Spleen (tissue), 7 donors: ENCODE measurements at regions not wholly inside any gene's neighbourhood (a gene's known extent, or its start where the extent isn't known, plus 50 kb on each side); places are given as distances from the start of the nearest gene placed in this dataset.

Experiments used
- CTCF ChIP-seq, 11 experiments: fragments of 200-600 bp in 7 of 11; fragments of 450-650 bp in 4 of 11; sonication (generic) in 4 of 11; IDR thresholded peaks in 8 of 11; conservative IDR thresholded peaks in 3 of 11; 1 replicate in 7 of 11; 2 replicates in 4 of 11; pipeline versions ENCODE4 v1.4.0 to v1.8.0; 2016 to 2021; ENCODE audit warnings: antibody characterized with exemption in 11 of 11, inconsistent platforms in 4 of 11, mild to moderate bottlenecking in 1 of 11
- POLR2A ChIP-seq, 3 donors: fragments of 450-650 bp; IDR thresholded peaks; one replicate each; pipeline ENCODE4 v1.5.1; 2017; ENCODE audit warnings: antibody characterized with exemption in 3 of 3, mild to moderate bottlenecking in 1 of 3
- donor health status: DM: no; HTN: no; CAD: no; lungs with moderate emphysema.
- donor health status: DM: no; HTN: no; CAD: no.
- donor health status: DM: no; HTN: no; CAD: no.

- TF ChIP-seq CTCF (IDR thresholded peaks at IDR 0.05 in 8 of 11, conservative IDR thresholded peaks at IDR 0.05 in 3 of 11) (no peak), POLR2A (IDR thresholded peaks at IDR 0.05) (no peak)
Observed at GRCh38 chr7:132730105-132730504, 153.8 kb upstream of the PLXNA4 start.
